HCT116 (cell line): ENCODE measurements at regions not wholly inside any gene's neighbourhood (a gene's known extent, or its start where the extent isn't known, plus 50 kb on each side); places are given as distances from the start of the nearest gene placed in this dataset.

Experiments
- ATAC-seq: fragments of 200-7000 bp; cut with Tn5 transposase; 2 replicates; pipeline ENCODE4 v1.9.1; 2020; ENCODE audit warnings: mild to moderate bottlenecking, moderate library complexity
- BruUV-seq: library from RNA; stranded (reverse); fragments of 400-500 nt; replicated peaks from 2 replicates; lab custom pipeline; 2021; lab: Mats Ljungman, UMichigan
- CTCF ChIA-PET: fragments of 300-600 bp; sonication (Branson Sonifier 250); formaldehyde crosslinking; loops from one replicate; lab custom pipeline; 2021; ENCODE audit warnings: antibody characterized with exemption; lab: Charles Lee
- POLR2A ChIA-PET: fragments of 300-600, 350-600 bp; sonication (Branson Sonifier 250); formaldehyde crosslinking; loops from one replicate; lab custom pipeline; 2021; ENCODE audit warnings: antibody characterized with exemption; lab: Charles Lee
- RAD21 ChIA-PET, 2 experiments: fragments of 300-600 bp; sonication (Branson Sonifier 250); formaldehyde crosslinking; loops; one replicate each; lab custom pipeline; 2023; ENCODE audit warnings: low total read pairs in 2 of 2; ENCODE audit not compliant: uncharacterized antibody in 2 of 2, unreplicated experiment in 2 of 2, low non-redundant PET in 1 of 2; lab: Charles Lee
- DNase-seq: peaks from one replicate; pipeline ENCODE4 v3.0.0-alpha.2; 2010; ENCODE audit warnings: low read depth, low spot score
- H2AFZ ChIP-seq: fragments of 200-600 bp; shearing (Covaris generic), sonication (generic); 2 replicates; pipeline ENCODE4 v1.6.1; 2017; ENCODE audit warnings: low read depth, mixed run types, mixed read lengths, antibody characterized with exemption, low read length; ENCODE audit not compliant: poor library complexity, severe bottlenecking
- H3K27ac ChIP-seq: 2 replicates; pipeline ENCODE4 v1.5.1; 2012; ENCODE audit warnings: low read depth, low read length
- H3K27me3 ChIP-seq: fragments of 200-600 bp; sonication (generic); 2 replicates; pipeline ENCODE4 v1.6.1; 2016; ENCODE audit warnings: mixed run types, low read length, mixed read lengths; ENCODE audit not compliant: insufficient read depth
- H3K36me3 ChIP-seq, 2 experiments: fragments of 200-500 bp in 1 of 2; fragments of 200-600 bp in 1 of 2; sonication (Bioruptor generic) in 1 of 2; sonication (generic) in 1 of 2; 2 replicates each; pipeline versions ENCODE4 v1.5.1 to v1.6.1; 2014 to 2016; ENCODE audit warnings: low read length in 2 of 2, inconsistent platforms in 1 of 2, mixed read lengths in 1 of 2, mixed run types in 1 of 2; ENCODE audit not compliant: insufficient read depth in 2 of 2, control insufficient read depth in 1 of 2
- H3K4me1 ChIP-seq, 2 experiments: fragments of 200-600 bp in 1 of 2; sonication (generic) in 1 of 2; 2 replicates each; pipeline versions ENCODE4 v1.5.1 to v1.6.1; 2012 to 2017; ENCODE audit warnings: low read length in 2 of 2, inconsistent platforms in 1 of 2, mild to moderate bottlenecking in 1 of 2, mixed read lengths in 1 of 2, mixed run types in 1 of 2, moderate library complexity in 1 of 2; ENCODE audit not compliant: insufficient read depth in 2 of 2, control insufficient read depth in 1 of 2
- H3K4me2 ChIP-seq: fragments of 200-600 bp; sonication (generic); 2 replicates; pipeline ENCODE4 v1.6.1; 2017; ENCODE audit warnings: mixed run types, low read length, mixed read lengths
- H3K4me3 ChIP-seq, 2 experiments: fragments of 200-600 bp in 1 of 2; sonication (generic) in 1 of 2; replicated peaks in 1 of 2; 2 replicates each; pipeline ENCODE4 v1.5.1; 2011 to 2016; ENCODE audit warnings: low read length in 2 of 2, control low read depth in 1 of 2, low read depth in 1 of 2, mild to moderate bottlenecking in 1 of 2, mixed read lengths in 1 of 2, mixed run types in 1 of 2
- H3K79me2 ChIP-seq: fragments of 200-600 bp; sonication (generic); 2 replicates; pipeline ENCODE4 v1.6.1; 2017; ENCODE audit warnings: mild to moderate bottlenecking, mixed run types, low read length, moderate library complexity, mixed read lengths; ENCODE audit not compliant: insufficient read depth
- H3K9ac ChIP-seq: fragments of 200-600 bp; sonication (generic); 2 replicates; pipeline ENCODE4 v1.6.1; 2016; ENCODE audit warnings: low read length, mixed read lengths
- H3K9me2 ChIP-seq: fragments of 200-600 bp; sonication (generic), shearing (Covaris generic); 2 replicates; pipeline ENCODE4 v1.6.1; 2017; ENCODE audit warnings: mixed run types, mild to moderate bottlenecking, moderate library complexity; ENCODE audit not compliant: insufficient read depth
- H3K9me3 ChIP-seq, 2 experiments: fragments of 200-500 bp in 1 of 2; fragments of 200-600 bp in 1 of 2; sonication (Bioruptor generic) in 1 of 2; sonication (generic) in 1 of 2; 2 replicates each; pipeline ENCODE4 v1.6.1; 2014 to 2017; ENCODE audit warnings: low read length in 2 of 2, mixed read lengths in 2 of 2, inconsistent platforms in 1 of 2, low read depth in 1 of 2, mild to moderate bottlenecking in 1 of 2, mixed run types in 1 of 2, moderate library complexity in 1 of 2; ENCODE audit not compliant: control insufficient read depth in 1 of 2, insufficient read depth in 1 of 2
- H4K20me1 ChIP-seq: fragments of 200-600 bp; sonication (generic), shearing (Covaris generic); 2 replicates; pipeline ENCODE4 v1.6.1; 2017; ENCODE audit warnings: mixed run types, mild to moderate bottlenecking, moderate library complexity; ENCODE audit not compliant: insufficient read depth
- ATF3 ChIP-seq: IDR thresholded peaks from 2 replicates; pipeline ENCODE4 v1.6.1; 2012
- CEBPB ChIP-seq: IDR thresholded peaks from 2 replicates; pipeline ENCODE4 v1.6.1; 2012; ENCODE audit warnings: low read depth
- CTCF ChIP-seq, 3 experiments: fragments of 200-600 bp in 1 of 3; sonication (generic) in 1 of 3; IDR thresholded peaks in 2 of 3; conservative IDR thresholded peaks in 1 of 3; 2 replicates each; pipeline ENCODE4 v1.5.1; 2012 to 2017; ENCODE audit warnings: low read depth in 2 of 3, low read length in 2 of 3, antibody characterized with exemption in 1 of 3, borderline replicate concordance in 1 of 3, control low read depth in 1 of 3, mild to moderate bottlenecking in 1 of 3, mixed read lengths in 1 of 3, mixed run types in 1 of 3, moderate library complexity in 1 of 3; ENCODE audit not compliant: insufficient read depth in 1 of 3
- EGR1 ChIP-seq: IDR thresholded peaks from 2 replicates; pipeline ENCODE4 v1.6.1; 2012; ENCODE audit warnings: low read depth
- ELF1 ChIP-seq: IDR thresholded peaks from 2 replicates; pipeline ENCODE4 v1.6.1; 2012; ENCODE audit warnings: low read depth, borderline replicate concordance
- EZH2 ChIP-seq: fragments of 200-600 bp; sonication (generic); IDR thresholded peaks from 2 replicates; pipeline ENCODE4 v1.6.1; 2017; ENCODE audit warnings: antibody characterized with exemption, mixed run types
- EZH2phosphoT487 ChIP-seq: fragments of 200-600 bp; IDR thresholded peaks from 2 replicates; pipeline ENCODE4 v1.6.1; 2018; ENCODE audit warnings: antibody characterized with exemption, borderline replicate concordance
- JUND ChIP-seq: IDR thresholded peaks from 2 replicates; pipeline ENCODE4 v1.6.1; 2012
- POLR2A ChIP-seq: IDR thresholded peaks from 2 replicates; pipeline ENCODE4 v1.7.0; 2011; ENCODE audit warnings: borderline replicate concordance; ENCODE audit not compliant: insufficient read depth, insufficient read length; ENCODE audit errors: extremely low read depth
- RAD21 ChIP-seq: IDR thresholded peaks from 2 replicates; pipeline ENCODE4 v1.6.1; 2012; ENCODE audit warnings: low read depth, mild to moderate bottlenecking
- REST ChIP-seq: IDR thresholded peaks from 2 replicates; pipeline ENCODE4 v1.6.1; 2012; ENCODE audit warnings: low read depth
- SIN3A ChIP-seq: IDR thresholded peaks from 2 replicates; pipeline ENCODE4 v1.6.1; 2012; ENCODE audit warnings: low read depth
- SRF ChIP-seq: IDR thresholded peaks from 2 replicates; pipeline ENCODE4 v1.6.1; 2012; ENCODE audit warnings: low read depth
- YY1 ChIP-seq: IDR thresholded peaks from 2 replicates; pipeline ENCODE4 v1.6.1; 2011; ENCODE audit warnings: low read length, low read depth, moderate library complexity, mild to moderate bottlenecking; ENCODE audit not compliant: insufficient replicate concordance; ENCODE audit errors: extremely low read depth
- ZBTB33 ChIP-seq: IDR thresholded peaks from 2 replicates; pipeline ENCODE4 v1.6.1; 2011; ENCODE audit warnings: mild to moderate bottlenecking, low read length, moderate library complexity; ENCODE audit not compliant: insufficient replicate concordance; ENCODE audit errors: extremely low read depth
- ZFX ChIP-seq: fragments of 450-650 bp; IDR thresholded peaks from 2 replicates; pipeline ENCODE4 v1.6.1; 2017
- intact Hi-C: fragments of 100-400 bp; cut with micrococcal nuclease; formaldehyde crosslinking; loops from 2 replicates; pipeline ENCODE4 v1.10.0; 2022

GRCh38 chr20:50409495-50409894, 100.7 kb upstream of the PTPN1 start:
- BruUV-seq: no TSS peak
- peaks cover 0 to 4% of the 10 kb centered on the region in 2 experiments; a peak in 1 of 4 replicates for H3K4me1 ChIP-seq
- TF ChIP-seq ZBTB33 (no peak), POLR2A (no peak), JUND (no peak), EZH2phosphoT487 (no peak), ZFX (no peak), RAD21 (no peak), SRF (no peak), EGR1 (no peak), REST (no peak), CEBPB (no peak), SIN3A (no peak), ATF3 (no peak), ELF1 (no peak), YY1 (no peak), EZH2 (no peak), CTCF (IDR thresholded peaks at IDR 0.05 in 2 of 3, conservative IDR thresholded peaks at IDR 0.05 in 1 of 3; ENCODE audit: borderline replicate concordance in 1 of 3, insufficient read depth in 1 of 3, low read depth in 2 of 3, low read length in 2 of 3) (no peak)

More at GRCh38 chr20:50409495-50409894, 100.7 kb upstream of the PTPN1 start:
- intact Hi-C loops: no loop called here
- Histone ChIP-seq H3K9ac (no peak overlapping the region), H2AFZ (no peak overlapping the region), H3K9me3 (no peaks in the 10 kb centered on the region; a peak in 1 of 4 replicates), H3K36me3 (no peaks in the 10 kb centered on the region), H3K27ac (no peak overlapping the region), H3K4me3 (no peak overlapping the region), H3K27me3 (no peaks in the 10 kb centered on the region), H3K9me2 (no peaks in the 10 kb centered on the region), H3K4me2 (no peak overlapping the region), H4K20me1 (no peaks in the 10 kb centered on the region), H3K79me2 (no peaks in the 10 kb centered on the region)
- RAD21 ChIA-PET: no interaction called here
- ATAC-seq (no peak), DNase-seq (no peak)
- CTCF ChIA-PET: no interaction called here
- POLR2A ChIA-PET: no interaction called here
